GM12878 (cell line): ENCODE measurements at regions not wholly inside any gene's neighbourhood (a gene's known extent, or its start where the extent isn't known, plus 50 kb on each side); places are given as distances from the start of the nearest gene placed in this dataset.

Experiments
- ATAC-seq: fragments of 200-7000 bp; cut with Tn5 transposase; 3 replicates; pipeline ENCODE4 v1.9.1; 2020; ENCODE audit warnings: mild to moderate bottlenecking, moderate library complexity
- BruUV-seq: library from RNA; stranded (reverse); fragments of 400-500 nt; replicated peaks from 2 replicates; lab custom pipeline; 2021; lab: Mats Ljungman, UMichigan
- CTCF ChIA-PET: fragments of 300-600 bp; sonication (Branson Sonifier 250); formaldehyde crosslinking; extraction: SDS; loops from one replicate; lab custom pipeline; 2021; ENCODE audit warnings: inconsistent platforms; lab: Yijun Ruan, JAX
- POLR2A ChIA-PET: fragments of 350-600 bp; formaldehyde crosslinking; extraction: SDS; loops from one replicate; lab custom pipeline; 2021; ENCODE audit warnings: inconsistent platforms; lab: Charles Lee
- RAD21 ChIA-PET: fragments of 300-600 bp; sonication (Branson Sonifier 250); formaldehyde crosslinking; loops from one replicate; lab custom pipeline; 2023; ENCODE audit warnings: antibody characterized with exemption; ENCODE audit not compliant: unreplicated experiment; lab: Charles Lee
- SMC1A ChIA-PET: fragments of 300-600 bp; sonication (Branson Sonifier 250); formaldehyde crosslinking; loops from one replicate; lab custom pipeline; 2023; ENCODE audit not compliant: unreplicated experiment, uncharacterized antibody; lab: Charles Lee
- DNase-seq: peaks from one replicate; pipeline ENCODE4 v3.0.0-alpha.2; 2011; ENCODE audit warnings: low read depth, low spot score
- FAIRE-seq: peaks from 3 replicates; lab custom pipeline; 2011; peaks lifted over from hg19 to GRCh38; lab: Jason Lieb, UNC
- H2AFZ ChIP-seq: 2 replicates; pipeline ENCODE4 v1.6.0; 2011; ENCODE audit warnings: low read depth, low read length, control low read depth; ENCODE audit not compliant: control insufficient read depth
- H3K27ac ChIP-seq: 2 replicates; pipeline ENCODE4 v1.5.1; 2011; ENCODE audit warnings: control low read depth; ENCODE audit not compliant: control insufficient read depth, insufficient read depth
- H3K27me3 ChIP-seq, 2 experiments: replicated peaks in 1 of 2; 2 replicates each; pipeline versions ENCODE4 v1.6.0 to v1.6.1; 2011; ENCODE audit warnings: low read length in 1 of 2; ENCODE audit not compliant: control insufficient read depth in 2 of 2, insufficient read depth in 2 of 2
- H3K36me3 ChIP-seq, 2 experiments: 2 replicates each; pipeline ENCODE4 v1.5.1; 2011; ENCODE audit warnings: low read length in 1 of 2; ENCODE audit not compliant: control insufficient read depth in 2 of 2, insufficient read depth in 2 of 2
- H3K4me1 ChIP-seq: 2 replicates; pipeline ENCODE4 v1.6.1; 2011; ENCODE audit warnings: mild to moderate bottlenecking, low read length, moderate library complexity, mixed read lengths; ENCODE audit not compliant: control insufficient read depth, insufficient read depth
- H3K4me2 ChIP-seq: 2 replicates; pipeline ENCODE4 v1.6.0; 2011; ENCODE audit warnings: control low read depth; ENCODE audit not compliant: control insufficient read depth, insufficient read depth
- H3K4me3 ChIP-seq: fragments of 200-600 bp; sonication (generic); 2 replicates; pipeline ENCODE4 v1.5.1; 2016
- H3K79me2 ChIP-seq: 2 replicates; pipeline ENCODE4 v1.6.0; 2011; ENCODE audit warnings: low read length; ENCODE audit not compliant: control insufficient read depth, insufficient read depth
- H3K9ac ChIP-seq: 2 replicates; pipeline ENCODE4 v1.8.0; 2011; ENCODE audit warnings: low read length, control low read depth, mixed read lengths; ENCODE audit not compliant: control insufficient read depth, insufficient read depth
- H3K9me3 ChIP-seq: replicated peaks from 3 replicates; pipeline ENCODE4 v1.5.1; 2011; ENCODE audit warnings: mild to moderate bottlenecking, low read length; ENCODE audit not compliant: control insufficient read depth, insufficient read depth
- H4K20me1 ChIP-seq: 2 replicates; pipeline ENCODE4 v1.6.0; 2011; ENCODE audit not compliant: control insufficient read depth, insufficient read depth
- BCLAF1 ChIP-seq: fragments of 450-650 bp; IDR thresholded peaks from 2 replicates; pipeline ENCODE4 v1.6.1; 2017; ENCODE audit warnings: antibody characterized with exemption, mild to moderate bottlenecking, moderate library complexity
- E4F1 ChIP-seq: fragments of 450-650 bp; IDR thresholded peaks from 2 replicates; pipeline ENCODE4 v1.6.1; 2018; ENCODE audit warnings: borderline replicate concordance, mild to moderate bottlenecking; ENCODE audit not compliant: partially characterized antibody
- ETV6 ChIP-seq, 2 experiments: fragments of 450-650 bp in 1 of 2; IDR thresholded peaks in 1 of 2; conservative IDR thresholded peaks in 1 of 2; 2 replicates each; pipeline ENCODE4 v1.6.1; 2014; ENCODE audit warnings: antibody characterized with exemption in 1 of 2, borderline replicate concordance in 1 of 2, low read depth in 1 of 2, mild to moderate bottlenecking in 1 of 2, moderate library complexity in 1 of 2
- IKZF2 ChIP-seq, 2 experiments: fragments of 450-650 bp; IDR thresholded peaks; 2 replicates each; pipeline ENCODE4 v1.6.1; 2017; ENCODE audit warnings: mild to moderate bottlenecking in 2 of 2, moderate library complexity in 2 of 2
- LARP7 ChIP-seq: fragments of 450-650 bp; IDR thresholded peaks from 2 replicates; pipeline ENCODE4 v1.6.1; 2017; ENCODE audit warnings: mild to moderate bottlenecking
- MTA3 ChIP-seq: IDR thresholded peaks from 2 replicates; pipeline ENCODE4 v1.6.1; 2012; ENCODE audit warnings: low read length, inconsistent platforms, borderline replicate concordance
- RB1 ChIP-seq: fragments of 450-650 bp; formaldehyde crosslinking; IDR thresholded peaks from 2 replicates; pipeline ENCODE4 v1.6.1; 2017; ENCODE audit warnings: mild to moderate bottlenecking, borderline replicate concordance
- SMAD1 ChIP-seq: fragments of 450-650 bp; IDR thresholded peaks from 2 replicates; pipeline ENCODE4 v1.6.1; 2018; ENCODE audit warnings: mild to moderate bottlenecking, low read depth; ENCODE audit not compliant: partially characterized antibody
- SMC3 ChIP-seq: IDR thresholded peaks from 2 replicates; pipeline ENCODE4 v1.6.1; 2011; ENCODE audit warnings: low read length, improper control_type of control experiment, borderline replicate concordance
- TCF3 ChIP-seq: IDR thresholded peaks from 2 replicates; pipeline ENCODE4 v1.6.1; 2012; ENCODE audit warnings: low read depth, mild to moderate bottlenecking, low read length, borderline replicate concordance; ENCODE audit not compliant: insufficient read depth
- ZNF24 ChIP-seq: fragments of 450-650 bp; IDR thresholded peaks from 2 replicates; pipeline ENCODE4 v1.6.1; 2017; ENCODE audit warnings: antibody characterized with exemption, mild to moderate bottlenecking
- ZNF687 ChIP-seq: fragments of 450-650 bp; IDR thresholded peaks from 2 replicates; pipeline ENCODE4 v1.6.1; 2017; ENCODE audit warnings: mild to moderate bottlenecking, moderate library complexity
- in situ Hi-C: fragments of 300-500 bp; cut with MboI; formaldehyde crosslinking; loops from 9 replicates; pipeline ENCODE4 v1.14.3; 2018; ENCODE audit warnings: mixed read lengths
- intact Hi-C: fragments of 100-400 bp; cut with micrococcal nuclease; formaldehyde crosslinking; loops from one replicate; pipeline ENCODE4 v1.14.2; 2022; ENCODE audit not compliant: unreplicated experiment

DNA sequence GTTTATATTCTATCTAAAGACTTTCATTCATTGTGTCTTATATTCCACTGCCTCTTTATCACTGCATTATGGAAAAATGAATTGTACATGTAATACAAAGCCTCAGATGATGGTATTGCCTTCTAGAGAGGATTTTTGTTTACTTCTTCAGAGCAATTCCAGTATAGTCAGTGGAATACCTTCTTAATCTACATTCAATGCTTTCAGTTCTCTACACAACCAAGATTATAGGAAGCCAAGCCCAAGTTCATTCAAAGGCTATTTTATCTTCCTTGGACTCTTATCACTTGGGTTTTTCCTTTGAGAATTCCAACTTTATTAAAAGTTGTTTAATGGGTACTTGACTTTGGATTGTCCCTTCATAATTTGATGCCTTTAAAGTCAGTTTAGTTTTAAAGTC lies 1971.0 kb upstream of the FLRT2 start (continued):
- no peak for TF ChIP-seq ZNF687
- TF ChIP-seq, all 136 proteins: peak for 0

DNA sequence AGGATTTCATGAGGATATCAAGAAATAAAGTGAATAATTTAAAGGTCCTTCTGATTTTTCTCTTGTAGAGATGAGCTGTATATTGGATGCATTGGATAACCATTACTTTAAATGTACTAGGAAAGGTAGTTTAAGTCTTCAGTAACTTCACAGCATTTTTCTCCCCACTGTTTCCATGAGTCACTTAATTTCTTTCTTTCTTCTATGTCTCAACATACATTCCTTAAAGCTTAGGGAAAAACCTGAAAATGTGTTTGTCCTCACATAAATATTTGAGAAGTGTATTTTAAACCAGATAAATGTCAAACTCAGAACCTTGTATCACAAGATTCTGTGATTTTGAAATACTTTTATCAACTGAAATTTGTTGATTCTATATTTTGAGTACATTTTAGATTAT lies 1970.2 kb upstream of the FLRT2 start:
- ChIA-PET CTCF (interaction anchor here (0.8 kb wide), 1 partner anchor 11 kb away, joined by 3 read pairs; no protein-coding TSS in a partner anchor), POLR2A (no interaction called here), SMC1A (no interaction called here), RAD21 (interaction anchor here (0.7 kb wide), 1 partner anchor 21 kb away, joined by 3 read pairs; no protein-coding TSS in a partner anchor)
- H3K27ac ChIP-seq, result no peak overlapping the region
- no peaks in the 10 kb centered on the region for H3K9me3 ChIP-seq
- in situ Hi-C loops (no loop called here), intact Hi-C loops (no loop called here)
- no peaks in the 10 kb centered on the region for H3K4me1 ChIP-seq
- H3K4me3 ChIP-seq, result no peak overlapping the region
- BruUV-seq, result no TSS peak
- no peak overlapping the region for H3K9ac ChIP-seq
- TF ChIP-seq TCF3, result no peak
- no peak for TF ChIP-seq IKZF2 (IDR thresholded peaks at IDR 0.05)
- TF ChIP-seq RB1, result no peak
- TF ChIP-seq LARP7, result no peak
- TF ChIP-seq ETV6 (conservative IDR thresholded peaks at IDR 0.05 in 1 of 2, IDR thresholded peaks at IDR 0.05 in 1 of 2; ENCODE audit: borderline replicate concordance in 1 of 2, low read depth in 1 of 2), result no peak
- TF ChIP-seq BCLAF1, result no peak
- no peak for TF ChIP-seq E4F1
- TF ChIP-seq SMAD1, result no peak
- TF ChIP-seq ZNF24, result no peak
- TF ChIP-seq MTA3, result no peak
- TF ChIP-seq SMC3, result no peak
- no peak overlapping the region for H3K4me2 ChIP-seq
- H3K36me3 ChIP-seq, result no peaks in the 10 kb centered on the region
- FAIRE-seq (no peak), ATAC-seq (no peak), DNase-seq (no peak)
- no peak overlapping the region for H2AFZ ChIP-seq
- H4K20me1 ChIP-seq, result no peaks in the 10 kb centered on the region
- no peaks in the 10 kb centered on the region for H3K79me2 ChIP-seq
- H3K27me3 ChIP-seq, result no peaks in the 10 kb centered on the region
